HG03280 (cell line): ENCODE measurements at regions not wholly inside any gene's neighbourhood (a gene's known extent, or its start where the extent isn't known, plus 50 kb on each side); places are given as distances from the start of the nearest gene placed in this dataset.
"Not testable (repeated sequence)": the region's sequence is repeated elsewhere in the genome, so short reads cannot be mapped to it uniquely, and the experiment has no call there.

Experiments
- ATAC-seq: cut with Tn5 transposase; IDR thresholded peaks from one replicate; pipeline ENCODE4 v1.9.1; 2021; ENCODE audit warnings: mild to moderate bottlenecking, moderate library complexity; ENCODE audit not compliant: unreplicated experiment

DNA sequence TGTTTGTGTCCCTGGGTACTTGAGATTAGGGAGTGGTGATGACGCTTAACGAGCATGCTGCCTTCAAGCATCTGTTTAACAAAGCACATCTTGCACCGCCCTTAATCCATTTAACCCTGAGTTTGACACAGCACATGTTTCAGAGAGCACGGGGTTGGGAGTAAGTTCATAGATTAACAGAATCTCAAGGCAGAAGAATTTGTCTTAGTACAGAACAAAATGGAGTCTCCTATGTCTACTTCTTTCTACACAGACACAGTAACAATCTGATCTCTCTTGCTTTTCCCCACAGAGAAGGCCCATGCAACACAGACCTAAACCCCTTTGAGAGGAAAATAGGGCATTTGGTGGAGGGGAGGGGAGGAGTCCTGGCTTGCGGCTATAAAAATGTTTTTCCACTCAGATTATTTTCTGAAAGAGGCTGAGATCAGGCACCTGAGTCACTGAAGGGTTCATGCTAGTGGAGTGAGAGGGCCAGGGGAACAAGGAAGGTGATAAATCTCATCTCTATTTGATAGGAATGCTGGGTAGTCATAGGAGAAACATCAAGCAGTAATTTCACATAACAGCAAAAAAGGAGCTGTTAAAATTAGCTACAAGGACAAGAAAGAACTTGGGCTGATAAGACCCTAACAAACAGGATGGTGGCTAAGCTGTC lies 136.9 kb downstream of the OR2B2 start:
- not testable (repeated sequence) for ATAC-seq

DNA sequence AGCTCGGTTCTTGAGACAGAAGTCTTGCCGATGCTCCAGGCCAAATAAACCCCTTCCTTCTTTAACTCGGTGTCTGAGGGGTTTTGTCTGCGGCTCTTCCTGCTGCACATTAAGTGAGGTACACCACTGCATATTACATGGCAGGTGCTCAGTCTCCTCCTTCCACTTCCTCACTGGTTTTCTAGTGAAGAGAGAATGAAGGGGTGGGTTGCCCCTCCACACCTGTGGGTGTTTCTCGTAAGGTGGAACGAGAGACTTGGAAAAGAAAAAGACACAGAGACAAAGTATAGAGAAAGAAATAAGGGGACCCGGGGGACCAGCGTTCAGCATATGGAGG lies 138.0 kb downstream of the OR2B2 start:
- not testable (repeated sequence) for ATAC-seq

DNA sequence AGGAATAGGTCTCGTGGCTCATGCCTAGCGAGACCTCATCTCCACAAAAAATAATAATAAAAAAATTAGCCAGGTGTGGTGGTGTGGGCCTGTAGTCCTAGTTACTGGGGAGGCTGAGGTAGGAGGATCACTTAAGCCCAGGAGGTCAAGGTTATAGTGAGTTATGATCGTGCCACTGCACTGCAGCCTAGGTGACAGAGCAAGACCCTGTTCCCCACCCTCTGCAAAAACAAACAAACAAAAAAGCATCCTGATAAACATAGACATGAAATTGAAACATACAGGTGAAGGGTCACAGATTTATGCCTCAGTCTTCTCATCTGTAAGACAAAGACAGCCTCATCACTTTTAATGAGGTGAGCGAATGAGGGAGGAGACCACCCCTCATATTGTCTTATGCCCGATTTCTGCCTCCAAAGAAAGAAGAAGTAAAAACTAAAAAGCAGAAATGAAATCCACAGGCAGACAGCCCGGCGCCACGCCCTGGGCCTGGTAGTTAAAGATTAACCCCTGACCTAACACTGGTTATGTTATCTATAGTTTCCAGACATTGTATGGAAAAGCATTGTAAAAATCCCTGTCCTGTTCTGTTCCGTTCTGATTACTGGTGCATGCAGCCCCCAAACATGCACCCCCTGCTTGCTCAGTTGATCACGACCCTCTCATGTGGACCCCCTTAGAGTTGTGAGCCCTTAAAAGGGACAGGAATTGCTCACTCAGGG lies 138.5 kb downstream of the OR2B2 start:
- not testable (repeated sequence) for ATAC-seq

DNA sequence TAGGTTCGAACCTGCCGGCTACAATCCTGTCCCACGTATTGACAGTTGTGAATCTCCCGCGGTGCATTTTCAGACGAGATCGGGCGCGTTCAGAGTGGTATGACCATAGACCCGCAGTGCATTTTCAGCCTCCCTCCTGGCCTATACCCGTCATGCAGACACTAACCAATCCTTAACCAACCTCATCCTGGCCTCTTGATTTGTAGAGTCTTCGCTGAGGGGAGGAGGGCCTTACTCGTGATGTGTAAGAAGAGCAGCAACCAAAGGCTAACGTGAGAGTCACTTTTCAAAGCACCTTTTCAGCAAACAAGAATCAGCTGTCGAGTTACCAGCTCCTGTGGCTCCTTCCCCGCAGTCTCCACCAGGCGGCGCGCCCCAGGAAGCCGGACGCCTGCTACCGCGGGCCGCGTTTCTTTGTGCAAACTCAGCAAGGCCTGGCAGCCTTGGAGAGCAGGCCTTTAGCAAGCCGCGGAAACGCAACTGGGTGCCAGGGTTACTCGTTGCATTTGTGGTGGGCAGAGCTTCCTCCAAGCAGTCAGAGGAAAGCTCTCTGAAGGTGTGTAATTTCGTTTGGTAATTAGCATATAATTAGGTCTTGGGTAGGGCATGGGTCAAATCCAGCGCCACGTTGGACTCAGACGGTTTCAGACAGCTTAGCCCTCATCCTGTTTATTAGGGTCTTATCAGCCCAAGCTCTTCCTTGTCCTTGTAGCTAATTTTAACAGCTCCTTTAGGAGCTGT lies 139.8 kb downstream of the OR2B2 start:
- peak; percentile 91 for ATAC-seq

DNA sequence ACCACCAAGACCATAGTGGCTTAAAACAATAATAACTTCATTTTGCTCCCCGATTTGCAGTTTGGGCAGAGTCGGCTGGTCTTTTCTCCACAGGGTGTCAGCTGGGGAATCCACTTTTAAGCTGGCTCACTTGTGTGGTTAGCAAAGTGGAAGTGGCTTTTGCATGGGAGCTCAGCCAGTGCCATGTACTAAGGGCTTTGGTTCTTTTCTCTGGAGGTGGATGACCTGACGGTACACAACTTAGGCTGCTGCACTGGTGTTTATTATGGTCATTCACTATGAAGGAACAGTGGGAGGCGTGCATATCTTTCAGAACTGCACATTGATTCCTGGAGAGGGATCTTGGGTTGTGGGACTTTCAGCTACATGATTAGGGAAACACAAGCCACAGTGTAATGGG lies 141.0 kb downstream of the OR2B2 start:
- ATAC-seq: no peak

DNA sequence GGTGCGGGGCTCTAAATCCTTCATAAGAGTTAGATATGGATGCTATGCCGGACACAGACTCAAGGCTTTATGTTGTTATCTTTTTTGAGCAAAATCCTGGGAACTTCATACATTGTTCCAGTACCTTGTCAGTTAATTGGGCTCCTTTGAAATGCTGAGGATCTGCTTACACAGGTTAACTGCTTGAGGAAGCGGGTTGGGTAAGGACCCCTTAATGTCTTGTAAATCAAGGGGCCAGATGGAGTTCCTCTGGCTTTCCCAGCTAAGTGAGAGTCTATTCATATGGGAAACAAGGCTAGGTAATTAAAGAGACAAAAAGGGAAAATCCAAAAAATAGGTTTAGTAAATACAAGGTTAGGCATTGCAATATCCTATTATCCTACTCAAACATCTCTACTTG lies 141.5 kb downstream of the OR2B2 start:
- ATAC-seq: no peak

DNA sequence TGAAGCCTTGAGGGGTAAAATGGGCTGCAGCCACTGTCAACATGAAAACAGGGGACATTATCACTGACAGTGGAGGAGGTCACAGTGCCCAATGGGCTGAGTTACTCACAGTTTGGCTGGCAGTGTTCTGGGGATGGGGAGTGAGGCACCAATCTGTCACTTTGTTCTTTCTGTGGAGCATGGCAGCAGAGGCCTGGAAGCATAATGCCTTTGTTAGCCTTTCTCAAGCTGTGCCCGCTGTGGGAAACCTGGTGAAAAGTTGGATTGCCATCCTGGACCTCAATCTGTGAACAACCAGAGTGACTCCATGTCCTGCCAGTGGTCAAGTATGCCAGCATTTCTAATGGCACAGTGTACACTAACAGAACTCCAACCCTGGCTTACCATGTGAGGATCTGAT lies 143.6 kb downstream of the OR2B2 start:
- no peak for ATAC-seq

DNA sequence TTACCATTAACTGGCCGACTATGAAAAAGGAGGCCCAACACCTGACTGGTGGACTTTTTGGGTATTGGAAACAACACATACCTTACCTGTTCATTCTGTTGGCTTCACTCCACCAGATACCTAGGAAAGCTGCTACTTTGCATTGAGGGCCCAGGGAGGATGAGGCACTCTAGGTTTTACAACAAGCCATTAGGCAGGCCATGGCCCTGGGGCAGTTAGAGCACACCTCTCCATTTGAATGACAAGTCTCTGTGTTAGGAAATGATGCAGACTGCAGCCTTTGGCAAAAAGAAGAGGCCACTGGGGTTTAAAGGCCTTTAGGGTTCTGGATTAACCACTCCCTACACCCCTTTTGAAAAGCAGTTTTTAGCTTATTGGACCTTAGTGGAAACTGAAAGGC lies 144.3 kb downstream of the OR2B2 start:
- ATAC-seq: no peak

DNA sequence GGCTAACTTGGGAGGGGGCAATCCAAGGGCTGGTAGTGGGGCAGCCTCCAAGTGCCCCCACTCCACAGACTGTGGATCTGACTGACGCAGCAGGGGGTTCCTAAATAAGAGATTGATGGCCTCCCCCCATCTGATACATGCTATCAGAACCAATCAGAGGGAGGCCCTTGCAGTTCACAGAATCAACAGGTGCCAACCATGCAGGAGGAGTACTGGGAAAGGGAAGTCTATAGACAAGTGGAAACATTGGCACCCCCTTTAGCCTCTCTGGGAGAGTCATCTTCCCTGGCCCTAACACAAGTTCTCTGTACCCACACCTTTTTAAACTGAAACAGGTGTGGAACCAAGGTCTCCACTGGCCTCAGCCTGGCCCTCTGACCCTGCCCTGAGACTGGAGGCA lies 145.8 kb downstream of the OR2B2 start:
- no peak for ATAC-seq

DNA sequence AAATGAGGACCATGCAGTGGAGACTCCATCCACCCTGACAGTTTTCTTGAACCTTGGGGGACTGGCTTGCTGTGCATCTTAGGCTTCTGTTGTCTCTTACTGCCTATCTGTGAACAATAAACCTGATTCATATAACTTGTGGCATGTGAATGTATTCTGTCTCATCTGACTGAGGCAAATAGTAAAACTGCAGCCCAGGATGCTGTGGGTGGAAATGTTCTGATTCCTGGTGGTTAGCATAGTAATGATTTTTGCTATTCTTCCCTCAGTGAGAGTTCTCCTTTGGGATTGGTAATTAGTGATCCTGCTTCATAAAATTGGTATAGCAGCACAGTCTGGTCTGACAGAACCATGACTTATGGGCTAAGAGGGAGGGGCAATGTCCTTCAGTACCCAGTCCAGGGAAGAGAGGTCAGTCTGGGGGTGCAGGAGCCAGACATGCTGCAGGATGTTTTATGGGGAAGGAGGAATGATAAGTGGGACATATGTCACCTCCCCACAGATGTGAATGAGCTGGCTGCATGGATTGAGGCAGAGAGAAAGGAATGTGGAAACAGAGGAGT lies 147.1 kb downstream of the OR2B2 start:
- ATAC-seq: no peak

DNA sequence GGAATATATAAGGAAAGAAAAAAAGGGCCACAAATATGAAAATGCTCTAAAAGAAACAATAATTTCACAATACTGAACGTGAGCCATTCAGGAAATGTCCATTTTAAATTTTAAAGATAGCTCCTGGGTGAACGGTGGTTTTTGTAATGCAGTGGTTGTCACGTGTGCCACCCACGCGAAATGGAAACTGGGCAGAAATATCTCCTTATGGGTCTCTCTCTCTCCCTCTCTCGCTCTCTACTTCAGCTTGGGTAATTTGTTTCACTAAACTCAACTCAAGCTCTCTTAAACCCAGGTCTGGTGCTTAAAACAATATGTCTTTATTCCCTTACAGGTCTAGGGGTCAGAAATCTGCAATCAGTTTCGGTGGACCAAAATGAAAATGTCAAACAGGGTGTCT lies 150.8 kb downstream of the OR2B2 start:
- no peak for ATAC-seq

DNA sequence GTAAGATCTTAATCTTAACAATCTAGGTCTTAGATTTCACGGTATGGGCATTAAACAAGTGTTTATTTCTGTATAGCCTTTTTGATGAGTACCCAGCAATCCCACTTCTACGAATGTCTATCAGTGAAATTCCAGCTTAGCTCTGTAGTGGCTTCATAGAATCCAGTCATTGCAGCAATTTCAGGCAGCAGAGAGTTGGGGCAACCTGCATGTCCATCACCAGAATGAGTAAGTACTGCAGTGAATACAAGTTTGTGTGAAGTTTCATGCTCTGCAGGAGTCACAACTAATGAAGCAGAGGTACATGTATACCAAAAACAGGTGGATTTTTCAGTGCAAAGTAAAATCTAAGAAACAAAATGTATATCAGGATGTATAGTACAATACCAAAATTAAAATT lies 151.7 kb downstream of the OR2B2 start:
- no peak for ATAC-seq

DNA sequence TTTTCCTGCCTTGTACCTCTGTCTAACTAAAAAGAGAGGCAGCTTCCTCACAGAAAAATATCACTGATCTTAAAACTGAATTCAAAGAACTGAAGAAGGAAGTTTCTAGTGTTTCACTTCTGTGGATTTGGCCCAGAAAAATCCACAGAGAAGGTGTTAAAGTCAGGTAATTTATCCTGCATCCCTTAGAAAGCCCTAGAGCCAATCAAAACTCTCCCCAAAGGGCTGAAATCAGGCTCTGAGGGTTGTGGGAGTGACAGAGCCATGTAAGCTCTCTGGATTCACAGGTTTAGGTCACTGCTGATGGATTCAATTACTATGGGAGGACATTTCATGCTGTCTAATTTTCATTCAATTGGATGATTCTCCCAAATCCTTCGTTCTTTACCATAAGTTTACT lies 152.3 kb downstream of the OR2B2 start:
- ATAC-seq: no peak

DNA sequence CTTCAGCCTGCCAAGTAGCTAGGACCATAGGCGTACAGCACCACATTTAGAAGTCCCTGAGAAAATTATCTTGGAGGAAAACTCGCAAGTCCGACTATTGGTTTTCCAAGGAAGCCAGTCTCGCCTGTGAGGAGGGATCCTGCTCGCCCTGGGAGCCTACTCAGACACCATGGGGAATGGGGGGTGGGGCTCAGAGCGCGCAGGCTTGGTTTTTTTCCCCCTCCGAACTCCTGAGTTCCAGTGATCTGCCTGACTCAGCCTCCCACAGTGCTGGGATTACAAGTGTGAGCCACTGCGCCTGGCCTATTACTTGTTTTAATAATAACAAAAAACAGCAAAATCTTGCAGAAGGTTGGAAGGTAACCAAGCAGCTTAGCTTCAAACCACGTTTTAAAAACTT lies 153.7 kb downstream of the OR2B2 start:
- no peak for ATAC-seq

DNA sequence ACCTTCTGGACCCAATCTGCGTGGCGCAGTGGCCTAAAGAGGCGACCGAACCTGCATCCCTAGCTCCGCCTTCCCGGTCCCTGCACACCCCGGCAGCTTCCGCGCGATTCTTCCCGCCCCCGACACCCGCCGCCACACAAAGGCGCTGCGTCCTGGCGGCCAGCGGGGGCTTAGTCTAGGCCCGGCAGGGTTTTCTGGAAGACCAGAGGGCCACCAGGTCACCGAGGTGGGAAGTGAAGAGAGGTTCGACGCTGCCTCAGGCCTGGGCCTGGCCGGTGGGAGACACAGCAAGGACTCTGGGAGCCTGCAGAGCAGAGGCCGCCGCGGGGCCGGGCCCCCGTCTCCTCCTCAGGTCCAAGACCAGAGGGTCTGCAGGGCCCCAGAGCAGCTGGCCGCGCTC lies 154.9 kb downstream of the OR2B2 start:
- no peak for ATAC-seq

DNA sequence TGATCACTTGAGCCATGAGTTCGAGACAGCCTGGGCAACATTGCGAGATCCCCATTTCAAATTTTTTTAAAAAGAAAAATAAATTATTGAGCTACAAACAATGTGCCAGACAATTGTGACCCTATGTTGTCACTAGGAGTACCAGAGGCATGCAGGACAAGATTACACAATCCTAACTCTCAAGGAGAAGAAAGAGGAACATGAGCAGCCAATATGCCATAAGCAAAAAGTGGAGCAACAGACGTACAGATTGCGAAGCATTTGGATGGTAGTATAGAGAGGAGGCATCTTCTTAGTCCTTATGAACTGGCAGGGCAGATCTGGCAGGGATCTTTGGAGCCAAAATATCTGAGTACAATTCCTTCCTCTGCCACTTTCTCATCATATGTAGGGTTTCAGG lies 156.4 kb downstream of the OR2B2 start:
- no peak for ATAC-seq

DNA sequence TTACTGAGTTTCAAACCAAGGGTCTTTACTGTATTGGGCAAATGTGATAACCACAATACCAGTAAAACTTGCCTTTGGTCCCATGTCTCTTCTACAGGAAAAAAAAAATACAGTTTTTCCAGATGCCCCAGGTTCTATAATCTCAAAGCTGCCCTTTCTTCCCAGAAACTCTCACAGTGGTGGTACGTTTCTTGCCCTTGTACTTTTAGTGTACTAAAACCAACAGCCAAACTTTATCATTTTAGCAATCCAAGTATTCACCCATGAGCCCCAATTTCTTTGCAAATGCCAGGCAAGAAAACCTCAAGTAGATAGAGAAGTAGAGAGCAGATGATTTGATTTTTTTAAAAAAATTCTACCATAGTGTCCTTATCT lies 157.8 kb downstream of the OR2B2 start:
- no peak for ATAC-seq

DNA sequence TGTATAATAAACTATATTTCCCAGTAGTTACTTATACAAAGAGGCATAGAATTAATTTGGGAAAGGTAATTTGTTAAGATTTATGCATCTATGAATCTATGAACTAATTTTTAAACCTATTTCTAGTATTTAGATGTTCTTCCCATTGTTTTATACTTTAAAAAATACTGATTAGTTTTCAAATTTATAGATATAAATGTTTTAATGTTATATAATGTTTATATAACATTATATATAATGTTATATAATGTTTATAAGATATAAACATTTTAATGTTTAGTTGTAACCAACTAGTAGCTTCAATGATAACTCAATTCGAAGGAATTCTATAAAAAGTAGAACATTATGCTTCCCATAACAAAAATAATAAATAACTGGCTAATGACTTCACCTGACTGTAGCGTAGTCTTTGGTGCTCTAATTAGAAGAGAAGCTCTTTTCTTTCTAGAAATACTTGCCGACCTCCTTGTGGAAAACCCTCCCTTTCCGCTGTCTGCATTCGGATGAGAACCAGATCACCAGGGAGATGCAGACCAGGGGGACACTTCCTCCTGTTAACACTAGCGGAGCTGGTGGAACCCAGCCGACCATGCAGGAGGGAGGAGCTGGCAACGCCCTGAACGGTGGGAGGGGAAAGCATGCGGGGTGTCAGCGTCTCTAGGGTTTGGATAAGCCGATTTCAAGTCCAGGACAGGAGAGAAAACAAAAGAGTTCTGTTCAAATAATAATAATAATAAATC lies 158.4 kb downstream of the OR2B2 start:
- ATAC-seq: peak; percentile 53

DNA sequence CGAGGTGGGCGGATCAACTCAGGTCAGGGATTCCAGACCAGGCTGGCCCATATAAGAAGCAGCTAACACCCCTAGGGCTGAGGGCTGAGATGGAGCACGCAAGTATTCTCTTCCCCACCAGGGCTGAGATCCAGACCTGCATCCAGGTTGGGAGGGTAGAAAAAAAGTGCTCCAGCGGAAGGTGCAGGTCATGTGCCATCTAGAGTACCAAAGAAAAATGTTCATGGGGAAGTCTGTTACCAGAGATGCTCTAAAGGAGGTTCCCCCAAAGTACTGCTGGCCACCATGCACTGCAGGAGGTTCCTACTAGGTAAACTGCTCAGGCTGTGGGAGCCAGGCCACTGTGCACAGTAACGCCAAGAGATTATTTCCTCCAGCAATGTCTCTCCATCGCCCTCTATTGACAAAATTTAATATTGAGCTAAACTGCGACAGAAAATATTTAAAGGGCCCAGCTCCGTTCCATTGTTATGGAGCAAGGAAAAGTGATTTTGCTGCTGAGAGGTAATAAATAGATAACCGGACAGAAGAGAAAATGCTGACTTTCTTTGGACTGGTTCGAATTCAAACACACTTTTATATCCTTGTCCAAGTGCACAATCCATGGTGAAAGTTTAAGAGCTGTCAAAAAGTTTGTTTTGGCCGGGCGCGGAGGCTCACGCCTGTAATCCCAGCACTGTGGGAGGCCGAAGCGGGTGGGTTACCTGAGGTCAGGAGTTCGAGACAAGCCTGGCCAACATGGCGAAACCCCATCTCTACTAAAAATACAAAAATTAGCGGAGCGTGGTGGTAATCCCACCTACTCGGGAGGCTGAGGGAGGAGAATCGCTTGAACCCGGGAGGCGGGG lies 159.9 kb downstream of the OR2B2 start:
- ATAC-seq: peak; percentile 33

DNA sequence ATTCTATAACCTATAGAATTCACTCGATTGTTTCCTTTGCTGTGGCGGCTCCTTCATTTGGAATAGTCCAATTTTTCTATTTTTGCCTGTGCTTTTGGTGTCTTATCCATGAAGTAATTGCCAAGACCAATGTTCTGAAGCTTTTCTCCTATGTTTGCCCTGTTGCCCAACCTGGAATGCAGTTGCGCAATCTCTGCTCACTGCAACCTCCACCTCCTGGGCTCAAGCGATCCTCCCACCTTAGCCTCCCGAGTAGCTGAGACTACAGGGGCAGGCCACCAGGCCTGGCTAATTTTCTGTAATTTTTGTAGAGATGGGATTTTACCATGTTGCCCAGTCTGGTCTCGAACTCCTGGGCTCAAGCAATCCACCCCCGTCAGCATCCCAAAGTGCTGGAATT lies 163.5 kb downstream of the OR2B2 start:
- no peak for ATAC-seq
